Spinal cord (tissue), 9 donors: ENCODE measurements at regions not wholly inside any gene's neighbourhood (a gene's known extent, or its start where the extent isn't known, plus 50 kb on each side); places are given as distances from the start of the nearest gene placed in this dataset.

Experiments
- DNase-seq, 6 donors: peaks; one replicate each; pipeline versions ENCODE4 v3.0.0 to v3.0.0-alpha.2; 2013 to 2015; ENCODE audit warnings: low spot score in 6 of 6, low read depth in 4 of 6
- H3K27ac ChIP-seq: one replicate; pipeline ENCODE4 v1.5.1; 2013; ENCODE audit warnings: low read depth, low read length, control low read depth
- H3K27me3 ChIP-seq: one replicate; pipeline ENCODE4 v1.6.1; 2013; ENCODE audit warnings: low read length; ENCODE audit not compliant: control insufficient read depth, insufficient read depth
- H3K36me3 ChIP-seq: one replicate; pipeline ENCODE4 v1.6.1; 2013; ENCODE audit warnings: low read length; ENCODE audit not compliant: control insufficient read depth, insufficient read depth
- H3K4me1 ChIP-seq: one replicate; pipeline ENCODE4 v1.6.1; 2013; ENCODE audit warnings: low read length; ENCODE audit not compliant: control insufficient read depth, insufficient read depth
- H3K4me3 ChIP-seq: one replicate; pipeline ENCODE4 v1.5.1; 2013; ENCODE audit warnings: low read depth, low read length, control low read depth
- H3K9me3 ChIP-seq: one replicate; pipeline ENCODE4 v1.6.1; 2013; ENCODE audit warnings: low read length; ENCODE audit not compliant: control insufficient read depth, insufficient read depth
- WGBS: methylation state at CpG from one replicate; pipeline ENCODE4 v1.1.5; 2013; ENCODE audit warnings: missing lambda C conversion rate; ENCODE audit not compliant: insufficient coverage; 5-methylcytosine and 5-hydroxymethylcytosine counted together
- donor health status: healthy.

DNA sequence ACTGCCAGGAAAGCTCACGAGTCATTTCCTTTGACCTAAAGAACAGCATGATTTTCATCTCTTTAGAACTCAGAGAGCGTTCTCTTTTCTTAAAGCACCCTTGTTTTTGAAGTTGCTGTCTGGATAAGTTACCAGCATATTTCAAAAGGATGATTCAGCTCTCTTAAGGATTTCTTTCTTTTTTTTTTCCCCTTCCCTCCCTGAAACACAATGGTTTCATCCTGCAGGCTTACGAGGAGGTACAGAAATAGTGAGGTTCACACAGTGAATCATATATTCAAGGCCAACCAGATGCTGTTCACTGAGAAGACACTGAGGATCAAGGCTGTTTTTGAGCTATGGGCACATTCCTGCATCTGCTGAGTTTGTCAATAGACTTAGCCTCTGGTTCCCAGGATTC, 257.2 kb downstream of the KIF4B start:
- no CpG with 5 or more reads among the region's 3 CpGs for WGBS
- Histone ChIP-seq H3K4me3 (no peak overlapping the region), H3K4me1 (peaks cover 5% of the 10 kb centered on the region), H3K9me3 (no peaks in the 10 kb centered on the region), H3K27me3 (no peaks in the 10 kb centered on the region), H3K36me3 (no peaks in the 10 kb centered on the region), H3K27ac (no peak overlapping the region)
- no peak for DNase-seq

GRCh38 chr5:155274484-155274883, 260.9 kb downstream of the KIF4B start:
- DNase-seq, result no peak
- Histone ChIP-seq H3K36me3 (no peaks in the 10 kb centered on the region), H3K27ac (no peak overlapping the region), H3K4me3 (no peak overlapping the region), H3K9me3 (no peaks in the 10 kb centered on the region), H3K27me3 (no peaks in the 10 kb centered on the region), H3K4me1 (peaks cover 5% of the 10 kb centered on the region)
- 19% methylated on average over 3 of the region's 5 CpGs for WGBS

GRCh38 chr5:155275222-155275621, 261.7 kb downstream of the KIF4B start:
- H3K36me3 ChIP-seq, result no peaks in the 10 kb centered on the region
- peaks cover 5% of the 10 kb centered on the region for H3K4me1 ChIP-seq
- no peak overlapping the region for H3K4me3 ChIP-seq
- WGBS, result 58% methylated on average over 5 of the region's 6 CpGs
- DNase-seq, result no peak
- H3K27me3 ChIP-seq, result no peaks in the 10 kb centered on the region
- no peak overlapping the region for H3K27ac ChIP-seq
- H3K9me3 ChIP-seq, result no peaks in the 10 kb centered on the region

DNA sequence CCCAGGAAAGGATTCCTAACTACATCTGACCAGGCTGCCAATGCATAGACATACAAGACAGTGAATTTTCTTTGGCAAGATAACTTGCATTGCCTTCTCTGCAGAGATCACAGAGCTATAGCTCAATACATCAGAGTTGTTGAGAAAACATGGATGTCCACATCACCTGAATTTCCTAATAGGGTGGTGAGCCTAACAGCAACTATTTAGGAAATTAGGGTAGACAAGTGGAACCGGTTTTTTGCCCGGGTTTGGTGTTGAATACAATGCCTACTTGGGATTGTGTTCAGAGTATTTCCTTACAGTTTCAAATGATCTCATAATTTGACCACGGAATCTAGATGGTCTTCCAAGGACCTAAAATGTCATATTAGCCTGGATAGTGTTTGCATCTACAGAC, 262.7 kb downstream of the KIF4B start:
- Histone ChIP-seq H3K9me3 (no peaks in the 10 kb centered on the region), H3K27ac (no peak overlapping the region), H3K36me3 (no peaks in the 10 kb centered on the region), H3K27me3 (no peaks in the 10 kb centered on the region), H3K4me1 (peaks cover 5% of the 10 kb centered on the region), H3K4me3 (no peak overlapping the region)
- 83% methylated on average over 2 of the region's 3 CpGs for WGBS
- no peak for DNase-seq

GRCh38 chr5:155278532-155278931, 265.0 kb downstream of the KIF4B start:
- H3K36me3 ChIP-seq, result no peaks in the 10 kb centered on the region
- WGBS, result 83% methylated on average over 4 of the region's 4 CpGs
- no peaks in the 10 kb centered on the region for H3K27me3 ChIP-seq
- no peak overlapping the region for H3K4me3 ChIP-seq
- no peak for DNase-seq
- peaks cover 5% of the 10 kb centered on the region for H3K4me1 ChIP-seq
- H3K27ac ChIP-seq, result no peak overlapping the region
- no peaks in the 10 kb centered on the region for H3K9me3 ChIP-seq

DNA sequence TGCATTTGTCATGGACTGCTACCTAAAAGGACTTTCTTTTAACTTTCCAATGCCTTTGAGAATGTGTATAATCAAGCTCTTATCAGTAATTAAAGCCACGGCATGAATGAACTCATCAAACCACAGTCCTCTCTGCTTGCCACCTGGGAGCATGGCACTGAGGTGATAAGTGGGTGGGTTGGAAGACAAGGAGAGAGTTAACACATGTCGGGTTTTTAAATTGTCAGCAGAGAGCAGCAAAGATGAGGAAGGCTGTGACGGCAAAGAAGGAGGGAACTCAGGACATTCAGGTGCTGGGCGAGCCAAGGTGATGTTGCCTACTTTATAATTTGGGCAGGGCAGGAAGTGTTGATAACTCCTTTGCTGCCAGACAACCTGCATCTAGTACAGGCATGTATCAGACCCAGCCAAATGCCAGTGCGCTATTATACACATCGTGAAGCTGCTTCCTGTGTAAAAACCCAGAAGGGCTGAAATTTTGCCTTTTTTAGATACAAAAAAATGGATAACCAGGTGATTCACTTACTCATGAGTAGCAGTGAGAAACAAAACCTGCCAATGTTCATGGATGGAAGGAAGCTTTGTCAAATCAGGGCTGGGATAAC, 269.1 kb downstream of the KIF4B start:
- Histone ChIP-seq H3K27me3 (no peaks in the 10 kb centered on the region), H3K4me1 (no peaks in the 10 kb centered on the region), H3K9me3 (no peaks in the 10 kb centered on the region), H3K27ac (no peak overlapping the region), H3K36me3 (no peaks in the 10 kb centered on the region), H3K4me3 (no peak overlapping the region)
- no peak for DNase-seq
- 72% methylated on average over 5 of the region's 6 CpGs for WGBS

DNA sequence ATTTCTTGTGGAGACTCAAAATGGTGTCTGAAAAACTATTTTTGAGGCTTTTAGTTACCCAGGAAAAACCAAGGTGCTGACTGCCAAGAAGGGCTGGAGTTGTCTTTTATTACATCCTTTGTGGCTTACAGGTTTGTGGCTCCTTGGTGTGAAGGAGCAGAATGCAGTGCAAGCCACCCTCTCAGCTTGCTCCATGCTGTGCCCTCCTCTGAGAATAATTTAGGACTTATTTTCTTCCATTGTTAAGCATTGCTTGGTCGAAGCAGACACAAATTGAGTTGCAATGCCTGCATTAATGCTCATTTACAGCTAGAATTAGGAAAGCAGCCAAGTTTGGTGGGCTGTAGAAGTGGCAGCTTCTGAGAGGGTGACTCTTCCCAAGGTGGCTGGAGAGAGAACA, 272.2 kb downstream of the KIF4B start:
- no peaks in the 10 kb centered on the region for H3K4me1 ChIP-seq
- no peak overlapping the region for H3K27ac ChIP-seq
- WGBS, result 20% methylated on average over 1 of the region's 1 CpG
- H3K4me3 ChIP-seq, result no peak overlapping the region
- no peaks in the 10 kb centered on the region for H3K36me3 ChIP-seq
- DNase-seq, result peak in 1 of 6 donors; percentile 56
- H3K9me3 ChIP-seq, result no peaks in the 10 kb centered on the region
- no peaks in the 10 kb centered on the region for H3K27me3 ChIP-seq

DNA sequence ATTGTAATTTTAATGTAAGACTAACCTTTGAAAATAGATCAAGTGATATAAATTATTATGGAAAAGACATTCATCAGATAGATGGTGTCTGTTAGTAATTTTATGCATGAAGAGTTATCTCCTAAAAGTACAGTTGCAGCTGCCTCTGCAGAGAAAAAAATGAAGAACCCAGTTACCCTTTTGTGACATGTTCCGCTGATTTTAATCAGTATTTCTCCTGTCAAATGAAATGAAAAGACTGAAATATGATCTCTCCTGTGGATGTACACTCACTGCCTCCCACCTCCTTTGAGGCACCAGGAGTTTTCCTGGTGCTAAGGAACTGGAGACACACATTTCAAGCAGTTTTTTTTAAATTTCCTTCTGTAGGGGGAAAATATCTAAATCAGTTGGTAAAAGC, 277.4 kb downstream of the KIF4B start:
- 60% methylated on average over 1 of the region's 1 CpG for WGBS
- peak in 1 of 6 donors; percentile 41 for DNase-seq
- Histone ChIP-seq H3K4me3 (no peak overlapping the region), H3K36me3 (no peaks in the 10 kb centered on the region), H3K9me3 (no peaks in the 10 kb centered on the region), H3K27ac (no peak overlapping the region), H3K27me3 (no peaks in the 10 kb centered on the region), H3K4me1 (no peaks in the 10 kb centered on the region)

DNA sequence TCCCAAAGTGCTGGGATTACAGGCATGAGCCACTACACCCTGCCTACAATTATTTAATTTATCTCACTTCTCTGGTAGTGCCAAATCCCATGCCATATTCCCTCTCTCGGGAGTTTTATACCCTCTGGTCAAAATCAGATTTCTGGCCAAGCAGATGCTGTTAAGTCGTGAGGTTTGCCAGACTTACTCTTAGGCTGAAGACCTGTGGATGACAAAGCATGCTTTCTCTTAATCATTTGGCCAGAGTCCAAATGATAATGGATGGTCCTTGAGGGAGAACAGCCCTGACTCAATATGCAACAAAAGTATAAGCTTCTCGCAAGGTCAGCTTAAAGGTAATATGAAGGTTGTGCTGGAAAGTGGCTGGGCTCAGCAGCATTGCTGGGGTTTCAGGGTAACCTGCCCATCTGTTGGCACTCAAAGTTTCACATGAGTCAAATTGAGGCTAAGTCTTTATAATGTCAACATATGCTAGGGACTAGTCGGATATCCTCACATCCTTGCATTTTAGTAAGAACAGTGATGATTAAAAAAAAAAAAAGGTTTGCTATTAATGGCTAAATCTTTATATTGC, 280.1 kb downstream of the KIF4B start:
- Histone ChIP-seq H3K27me3 (no peaks in the 10 kb centered on the region), H3K27ac (no peak overlapping the region), H3K4me3 (no peak overlapping the region), H3K9me3 (no peaks in the 10 kb centered on the region), H3K36me3 (no peaks in the 10 kb centered on the region), H3K4me1 (no peaks in the 10 kb centered on the region)
- DNase-seq, result peak in 1 of 6 donors; percentile 55
- 73% methylated on average over 2 of the region's 4 CpGs for WGBS

DNA sequence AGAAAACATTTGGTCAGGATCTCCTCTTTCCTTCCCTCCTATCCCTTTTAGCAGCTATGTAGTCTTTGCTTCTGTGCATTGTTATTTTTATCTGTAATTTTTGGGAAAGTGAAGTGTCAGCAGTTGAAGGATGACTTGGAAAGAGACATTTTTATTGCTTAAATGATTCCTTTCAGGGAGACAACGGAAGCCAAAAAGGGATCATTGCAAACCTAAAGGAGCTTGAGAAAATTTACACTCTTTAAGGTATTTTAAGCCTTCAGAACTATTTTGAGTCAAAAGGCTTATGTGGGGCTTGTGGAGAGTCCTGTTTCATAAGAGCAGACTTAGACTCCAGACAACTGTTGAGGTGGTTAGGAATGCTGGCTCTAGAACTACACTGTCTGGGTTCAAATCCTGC, 281.6 kb downstream of the KIF4B start:
- H3K9me3 ChIP-seq, result no peaks in the 10 kb centered on the region
- no peak overlapping the region for H3K27ac ChIP-seq
- H3K27me3 ChIP-seq, result no peaks in the 10 kb centered on the region
- H3K36me3 ChIP-seq, result no peaks in the 10 kb centered on the region
- no CpG with 5 or more reads among the region's 1 CpG for WGBS
- no peak for DNase-seq
- peaks cover 4% of the 10 kb centered on the region for H3K4me1 ChIP-seq
- no peak overlapping the region for H3K4me3 ChIP-seq
